ENCODE measurements at regions not wholly inside any gene's neighbourhood (a gene's known extent, or its start where the extent isn't known, plus 50 kb on each side); places are given as distances from the start of the nearest gene placed in this dataset.

GRCh38 chr2:175436076-175436475 is 254.6 kb upstream of the ATP5MC3 start:
- Histone ChIP-seq H2AFZ (ENCODE audit: low read length) (no peak overlapping the region), H3K9me3 (ENCODE audit: low read length) (no peaks in the 10 kb centered on the region), H3K9ac (ENCODE audit: low read length) (no peak overlapping the region), H3K27ac (ENCODE audit: low read depth, low read length, poor library complexity, severe bottlenecking) (no peak overlapping the region), H3K4me3 (ENCODE audit: low read depth, low read length, poor library complexity, severe bottlenecking) (no peak overlapping the region), H3K4me2 (ENCODE audit: low read length) (no peak overlapping the region), H4K20me1 (ENCODE audit: insufficient read depth, low read length) (no peaks in the 10 kb centered on the region), H3K9me2 (ENCODE audit: low read depth, low read length) (no peaks in the 10 kb centered on the region), H3K27me3 (ENCODE audit: insufficient read depth, low read length) (no peaks in the 10 kb centered on the region), H3F3A (ENCODE audit: insufficient read depth, low read length) (no peaks in the 10 kb centered on the region), H3K36me3 (ENCODE audit: insufficient read depth, low read length) (no peaks in the 10 kb centered on the region), H3K79me2 (ENCODE audit: insufficient read depth, low read length) (no peaks in the 10 kb centered on the region), H3K4me1 (ENCODE audit: insufficient read depth, low read length, severe bottlenecking) (no peaks in the 10 kb centered on the region)
- TF ChIP-seq CTCF (IDR thresholded peaks at IDR 0.05; ENCODE audit: low read length) (no peak), EZH2 (IDR thresholded peaks at IDR 0.05; ENCODE audit: borderline replicate concordance, low read length) (no peak)

- Histone ChIP-seq H2AFZ (ENCODE audit: low read length) (no peak overlapping the region), H3K4me2 (ENCODE audit: low read length) (no peak overlapping the region), H3F3A (ENCODE audit: insufficient read depth, low read length) (no peaks in the 10 kb centered on the region), H4K20me1 (ENCODE audit: insufficient read depth, low read length) (no peaks in the 10 kb centered on the region), H3K27me3 (ENCODE audit: insufficient read depth, low read length) (no peaks in the 10 kb centered on the region), H3K9me3 (ENCODE audit: low read length) (no peaks in the 10 kb centered on the region), H3K79me2 (ENCODE audit: insufficient read depth, low read length) (no peaks in the 10 kb centered on the region), H3K4me1 (ENCODE audit: insufficient read depth, low read length, severe bottlenecking) (no peaks in the 10 kb centered on the region), H3K9me2 (ENCODE audit: low read depth, low read length) (no peaks in the 10 kb centered on the region), H3K27ac (ENCODE audit: low read depth, low read length, poor library complexity, severe bottlenecking) (no peak overlapping the region), H3K36me3 (ENCODE audit: insufficient read depth, low read length) (no peaks in the 10 kb centered on the region), H3K9ac (ENCODE audit: low read length) (no peak overlapping the region), H3K4me3 (ENCODE audit: low read depth, low read length, poor library complexity, severe bottlenecking) (no peak overlapping the region)
- TF ChIP-seq EZH2 (IDR thresholded peaks at IDR 0.05; ENCODE audit: borderline replicate concordance, low read length): no peak
- TF ChIP-seq CTCF (IDR thresholded peaks at IDR 0.05; ENCODE audit: low read length): no peak
Observed at GRCh38 chr2:175435012-175435411, 253.5 kb upstream of the ATP5MC3 start.

DNA sequence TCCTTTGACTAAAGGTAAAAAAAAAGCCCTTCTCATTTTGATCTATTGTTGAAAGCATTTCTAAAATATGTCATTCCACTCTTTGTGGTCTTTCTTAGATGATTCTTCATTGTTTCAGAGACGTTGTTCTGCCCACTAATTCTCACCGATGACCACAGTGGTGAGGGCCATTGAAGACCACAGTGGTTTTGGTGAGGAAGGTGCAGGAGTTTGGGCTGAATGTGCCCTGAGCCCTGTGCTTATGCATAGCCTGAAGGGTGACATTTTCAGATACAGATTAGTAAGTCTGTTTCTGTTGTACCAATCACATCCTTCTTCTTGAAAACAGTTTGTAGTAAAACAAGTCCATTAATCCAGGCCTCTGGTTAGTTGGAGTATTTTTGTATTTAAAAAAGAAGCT is 251.3 kb upstream of the ATP5MC3 start:
- Histone ChIP-seq H3K4me2 (ENCODE audit: low read length) (no peak overlapping the region), H3K9me3 (ENCODE audit: low read length) (0 out of 2 replicates have a peak, but pooled peaks cover 4% of the 10 kb centered on the region), H2AFZ (ENCODE audit: low read length) (no peak overlapping the region), H3K9me2 (ENCODE audit: low read depth, low read length) (no peaks in the 10 kb centered on the region), H3F3A (ENCODE audit: insufficient read depth, low read length) (no peaks in the 10 kb centered on the region), H3K27ac (ENCODE audit: low read depth, low read length, poor library complexity, severe bottlenecking) (no peak overlapping the region), H3K4me3 (ENCODE audit: low read depth, low read length, poor library complexity, severe bottlenecking) (no peak overlapping the region), H3K9ac (ENCODE audit: low read length) (no peak overlapping the region), H3K79me2 (ENCODE audit: insufficient read depth, low read length) (no peaks in the 10 kb centered on the region), H3K36me3 (ENCODE audit: insufficient read depth, low read length) (no peaks in the 10 kb centered on the region), H4K20me1 (ENCODE audit: insufficient read depth, low read length) (no peaks in the 10 kb centered on the region), H3K27me3 (ENCODE audit: insufficient read depth, low read length) (no peaks in the 10 kb centered on the region), H3K4me1 (ENCODE audit: insufficient read depth, low read length, severe bottlenecking) (no peaks in the 10 kb centered on the region)
- TF ChIP-seq EZH2 (IDR thresholded peaks at IDR 0.05; ENCODE audit: borderline replicate concordance, low read length) (no peak), CTCF (IDR thresholded peaks at IDR 0.05; ENCODE audit: low read length) (no peak)
